Daoy (cell line): ENCODE measurements at regions not wholly inside any gene's neighbourhood (a gene's known extent, or its start where the extent isn't known, plus 50 kb on each side); places are given as distances from the start of the nearest gene placed in this dataset.
"Not testable (repeated sequence)": the region's sequence is repeated elsewhere in the genome, so short reads cannot be mapped to it uniquely, and the experiment has no call there.

Experiments
- DNase-seq: peaks from one replicate; pipeline ENCODE4 v3.0.0-alpha.2; 2015; ENCODE audit warnings: low read depth

DNA sequence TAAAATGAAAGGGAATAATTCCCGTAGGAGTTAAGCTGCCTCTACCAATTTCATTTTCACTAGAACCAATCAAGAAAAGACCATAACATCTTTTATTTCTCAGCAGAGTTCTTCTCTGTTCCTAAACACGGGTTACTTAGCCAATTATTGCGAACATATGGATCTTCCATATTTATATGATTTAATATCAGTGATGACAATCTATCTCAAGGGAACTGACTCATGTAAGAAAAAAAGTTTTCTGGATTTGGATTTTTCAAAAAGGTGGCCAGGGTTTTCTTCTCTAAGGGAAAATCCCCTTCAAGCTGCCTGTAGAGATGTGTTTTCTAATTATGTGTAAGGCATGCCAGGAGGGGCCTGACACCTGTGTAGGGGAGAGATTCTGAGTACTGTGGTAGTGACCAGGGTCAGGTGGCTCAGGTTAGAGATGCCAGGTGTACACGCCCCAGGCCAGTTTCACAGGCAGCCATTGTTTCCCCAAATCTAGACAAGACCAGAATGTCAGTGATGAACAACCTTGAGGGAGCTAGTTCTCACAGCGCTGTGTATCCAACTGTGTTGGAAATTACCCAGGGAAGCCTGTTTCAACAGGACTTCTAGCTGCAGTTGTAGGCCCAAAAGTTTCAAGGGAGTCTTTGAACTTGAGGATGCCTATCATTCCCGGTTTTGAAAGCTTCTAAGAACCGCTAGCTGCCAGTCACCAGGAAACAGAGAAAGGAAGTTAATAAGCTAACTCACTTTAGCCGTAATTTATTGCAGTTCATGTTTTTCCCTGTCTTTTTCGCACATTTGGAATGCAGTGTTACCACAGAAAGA is 572.5 kb upstream of the RGMB start:
- DNase-seq: no peak

- no peak for DNase-seq
Measured at GRCh38 chr5:98204798-98205197, 568.7 kb upstream of the RGMB start.

DNA sequence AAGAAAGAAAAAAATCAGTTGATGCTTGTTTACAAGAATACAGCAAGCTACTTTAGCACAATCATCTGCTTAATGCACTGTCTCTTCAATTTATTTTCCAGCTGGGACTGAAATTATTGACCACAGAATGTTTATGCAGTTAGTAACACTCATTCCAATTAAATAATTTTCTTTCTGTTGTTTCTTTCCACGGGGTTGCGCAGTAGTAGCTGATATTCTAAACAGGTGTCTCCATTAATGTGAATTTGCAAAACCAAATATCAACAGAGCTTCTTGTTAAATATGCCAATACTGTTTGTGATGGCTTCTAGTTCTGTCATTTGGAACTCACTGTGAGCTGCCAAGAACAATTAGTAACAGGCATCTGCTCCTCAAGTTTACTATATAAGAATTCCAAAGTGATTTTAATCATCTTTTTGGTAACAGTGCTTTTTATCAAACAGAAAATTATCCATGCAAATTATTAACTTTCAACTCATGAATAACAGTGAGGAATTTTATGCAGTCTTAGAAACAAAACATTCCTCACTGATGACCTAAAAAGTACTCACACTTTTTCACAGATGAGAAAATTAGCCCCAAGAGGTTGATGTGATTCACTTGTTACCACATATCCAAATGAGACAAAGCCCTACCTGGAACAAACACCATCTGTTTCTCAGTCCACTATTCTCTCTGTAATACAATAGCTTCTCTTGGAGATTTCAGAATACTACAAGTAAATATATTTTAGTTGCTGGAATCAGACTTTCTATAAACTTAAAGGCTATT is 567.6 kb upstream of the RGMB start:
- DNase-seq: peak; percentile 23

GRCh38 chr5:98206566-98206965 is 566.9 kb upstream of the RGMB start:
- no peak for DNase-seq

DNA sequence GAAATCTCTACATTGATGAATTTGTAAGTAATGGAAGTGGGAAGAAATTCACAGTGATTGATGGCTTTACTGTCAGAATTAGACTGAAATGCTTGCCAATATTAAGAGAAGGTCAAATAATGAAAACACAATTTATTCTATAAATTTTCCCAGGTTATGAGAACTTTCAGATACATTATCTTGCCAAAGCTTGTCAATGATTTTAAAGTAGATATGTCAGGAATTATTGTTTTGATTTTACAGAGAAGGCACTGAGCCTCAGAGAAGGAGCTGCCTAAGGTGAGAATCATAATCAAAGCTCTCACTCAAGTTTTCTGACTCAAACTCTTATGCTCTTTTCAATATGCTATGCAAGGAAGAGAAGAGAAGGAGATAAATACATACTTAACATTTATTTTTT is 564.0 kb upstream of the RGMB start:
- no peak for DNase-seq

GRCh38 chr5:98214240-98215051 is 559.0 kb upstream of the RGMB start:
- peak; percentile 82 for DNase-seq

DNA sequence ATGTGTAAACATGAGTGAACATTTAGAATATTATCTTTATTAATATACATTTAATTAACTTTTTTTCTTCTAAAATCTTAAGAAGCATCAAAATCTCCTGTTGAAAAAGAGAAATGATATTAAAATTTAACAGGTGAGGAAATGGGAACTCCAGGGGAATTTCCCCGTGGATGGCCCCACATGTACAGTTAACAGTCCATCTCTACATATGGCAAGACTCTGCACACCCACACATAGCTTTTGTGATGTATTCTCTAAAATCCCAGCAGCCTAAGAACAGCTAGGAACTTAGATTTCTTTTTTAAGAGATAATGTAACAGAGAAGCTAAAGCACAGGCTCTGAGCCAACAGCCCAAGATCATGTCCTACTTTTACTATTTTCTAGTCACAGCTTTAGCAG is 556.3 kb upstream of the RGMB start:
- DNase-seq: no peak

DNA sequence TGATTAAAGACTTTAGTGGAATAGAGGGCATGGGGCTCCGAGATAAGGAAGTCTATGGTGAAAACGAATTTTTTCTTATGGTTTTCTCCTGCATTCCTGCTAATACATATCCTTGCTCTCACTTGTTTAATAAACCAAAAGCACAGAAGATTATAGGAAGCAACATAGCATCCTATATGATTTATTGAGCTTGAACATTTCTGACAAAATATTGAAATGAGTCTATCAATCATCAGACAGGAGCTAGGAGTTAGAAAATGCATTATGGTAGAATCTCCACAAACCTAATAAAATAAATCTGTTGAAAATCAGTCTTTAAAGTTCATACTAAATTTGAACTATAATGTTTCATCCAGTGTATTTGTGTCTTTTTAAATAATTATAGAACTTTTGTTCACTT is 554.6 kb upstream of the RGMB start:
- DNase-seq: no peak

DNA sequence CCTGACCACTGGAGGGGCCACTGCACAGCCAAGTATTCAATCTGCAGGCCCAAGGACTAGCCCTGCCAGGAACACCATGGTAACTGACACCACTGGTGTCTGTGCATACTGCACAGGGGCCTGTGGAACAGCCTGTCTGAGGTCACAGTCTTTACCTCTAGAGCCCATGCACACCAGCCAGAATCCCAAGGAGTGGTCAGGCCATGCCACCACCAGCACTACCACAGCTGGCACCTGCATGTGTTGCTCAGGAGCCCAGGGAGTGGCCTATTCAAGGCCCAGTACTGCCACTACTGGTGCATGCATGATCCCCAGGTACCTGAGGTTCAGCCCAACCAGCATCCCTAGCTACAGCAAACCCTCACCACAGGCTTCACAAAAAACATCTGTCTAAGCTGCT is 546.0 kb upstream of the RGMB start:
- no peak for DNase-seq

GRCh38 chr5:98231089-98231488 is 542.4 kb upstream of the RGMB start:
- DNase-seq: no peak

DNA sequence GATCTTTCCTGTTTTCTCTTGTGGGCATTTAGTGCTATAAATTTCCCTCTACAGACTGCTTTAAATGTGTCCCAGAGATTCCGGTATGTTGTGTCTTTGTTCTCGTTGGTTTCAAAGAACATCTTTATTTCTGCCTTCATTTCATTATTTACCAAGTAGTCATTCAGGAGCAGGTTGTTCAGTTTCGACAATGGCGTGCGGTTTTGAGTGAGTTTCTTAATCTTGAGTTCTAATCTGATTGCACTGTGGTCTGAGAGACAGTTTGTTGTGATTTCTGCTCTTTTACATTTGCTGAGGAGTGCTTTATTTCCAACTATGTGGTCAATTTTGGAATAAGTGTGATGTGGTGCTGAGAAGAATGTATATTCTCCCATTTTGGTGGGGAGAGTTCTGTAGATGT is 535.7 kb upstream of the RGMB start:
- not testable (repeated sequence) for DNase-seq

- no peak for DNase-seq
Measured at GRCh38 chr5:98243972-98244371, 529.5 kb upstream of the RGMB start.

DNA sequence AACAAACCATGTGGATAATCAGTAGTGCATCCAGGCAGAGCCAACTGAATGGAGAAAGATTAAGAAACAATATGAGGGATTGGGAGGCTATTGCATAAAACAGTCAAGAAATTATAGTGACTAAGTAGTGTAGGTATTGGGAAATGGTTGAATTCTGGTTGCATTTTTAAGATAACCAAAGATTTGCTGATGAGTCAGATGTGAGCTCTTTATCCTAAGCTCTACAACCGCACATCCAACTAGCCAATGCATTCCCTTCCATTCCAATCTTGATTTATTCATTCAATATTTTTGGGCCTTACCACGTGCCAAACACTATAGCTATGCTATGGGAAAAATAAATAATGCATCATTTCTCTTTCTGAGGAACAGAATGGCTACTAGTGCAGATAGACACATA is 524.5 kb upstream of the RGMB start:
- peak; percentile 56 for DNase-seq

DNA sequence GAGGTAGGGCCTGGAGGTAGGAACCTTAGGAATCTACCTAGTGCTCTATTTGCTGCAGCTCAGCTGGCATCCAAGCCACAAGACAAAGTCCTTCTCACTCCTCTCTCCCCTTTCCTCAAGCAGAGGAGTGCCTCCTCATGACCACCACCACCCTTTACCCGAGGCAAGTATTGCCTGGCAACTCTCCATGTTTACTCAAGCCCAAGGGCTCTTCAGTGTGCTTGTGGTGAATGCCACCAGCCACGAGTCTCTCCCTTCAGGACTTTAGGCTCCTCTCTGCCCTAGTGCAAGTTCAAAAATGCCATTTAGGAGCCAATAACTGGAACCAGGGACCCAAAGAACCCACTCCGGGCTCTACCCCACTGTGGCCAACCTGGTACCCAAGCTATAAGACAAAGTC is 514.5 kb upstream of the RGMB start:
- DNase-seq: peak; percentile 6

- no peak for DNase-seq
Measured at GRCh38 chr5:98259595-98259994, 513.9 kb upstream of the RGMB start.

- DNase-seq: no peak
Measured at GRCh38 chr5:98263084-98263483, 510.4 kb upstream of the RGMB start.

GRCh38 chr5:98268162-98268860 is 505.2 kb upstream of the RGMB start:
- no peak for DNase-seq

- DNase-seq: no peak
Measured at GRCh38 chr5:98275980-98276379, 497.5 kb upstream of the RGMB start.

DNA sequence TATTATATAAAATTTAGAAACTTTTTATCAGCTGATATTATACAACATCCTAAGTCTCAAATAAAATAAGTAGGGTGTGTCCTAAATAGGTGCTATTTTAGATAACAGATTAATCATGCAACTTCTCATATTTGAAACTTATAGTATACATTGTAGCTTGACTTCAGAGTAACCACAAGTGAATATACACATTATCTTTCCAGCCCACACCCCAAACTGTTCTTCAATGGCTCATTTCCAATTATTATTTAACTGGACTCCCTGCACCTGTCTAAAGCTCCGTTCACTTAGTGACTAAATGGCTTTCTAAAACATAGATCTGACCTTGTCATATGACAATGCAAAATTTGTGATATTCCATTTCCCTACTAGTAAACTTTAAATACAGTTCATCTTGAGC is 490.9 kb upstream of the RGMB start:
- no peak for DNase-seq

- DNase-seq: peak; percentile 57
Measured at GRCh38 chr5:98292496-98292895, 481.0 kb upstream of the RGMB start.

- no peak for DNase-seq
Measured at GRCh38 chr5:98296426-98296825, 477.0 kb upstream of the RGMB start.

DNA sequence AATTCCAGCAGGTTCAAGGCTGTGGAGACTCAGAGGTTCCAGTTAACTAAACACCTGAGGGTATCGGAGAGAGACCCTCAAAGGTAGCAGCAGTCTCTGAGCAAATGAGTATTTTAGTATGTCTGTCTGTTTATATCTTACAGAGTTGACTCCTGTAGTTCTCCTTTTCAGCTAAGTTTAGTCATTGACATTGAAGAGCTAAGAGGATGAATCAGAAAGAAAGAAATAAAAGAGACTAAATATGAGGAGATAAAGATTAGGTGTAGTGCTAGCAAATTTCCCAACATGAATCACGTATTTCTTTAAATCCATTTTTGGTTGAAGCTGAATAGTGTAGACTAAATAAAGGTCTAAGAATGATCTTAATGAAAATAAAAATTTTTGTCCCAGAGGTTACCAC is 474.0 kb upstream of the RGMB start:
- DNase-seq: no peak
